Suppressor macrophage (primary cell): ENCODE measurements at regions not wholly inside any gene's neighbourhood (a gene's known extent, or its start where the extent isn't known, plus 50 kb on each side); places are given as distances from the start of the nearest gene placed in this dataset.

Experiments used
- DNase-seq, 4 experiments: peaks; one replicate each; pipeline ENCODE4 v3.0.0-alpha.2; 2020 to 2022

GRCh38 chr16:7090628-7091115, 242.0 kb upstream of the RBFOX1 start:
- no peak for DNase-seq

GRCh38 chr16:7089751-7090150, 242.9 kb upstream of the RBFOX1 start:
- no peak for DNase-seq

GRCh38 chr16:7088711-7089110, 243.9 kb upstream of the RBFOX1 start:
- DNase-seq = no peak

DNA sequence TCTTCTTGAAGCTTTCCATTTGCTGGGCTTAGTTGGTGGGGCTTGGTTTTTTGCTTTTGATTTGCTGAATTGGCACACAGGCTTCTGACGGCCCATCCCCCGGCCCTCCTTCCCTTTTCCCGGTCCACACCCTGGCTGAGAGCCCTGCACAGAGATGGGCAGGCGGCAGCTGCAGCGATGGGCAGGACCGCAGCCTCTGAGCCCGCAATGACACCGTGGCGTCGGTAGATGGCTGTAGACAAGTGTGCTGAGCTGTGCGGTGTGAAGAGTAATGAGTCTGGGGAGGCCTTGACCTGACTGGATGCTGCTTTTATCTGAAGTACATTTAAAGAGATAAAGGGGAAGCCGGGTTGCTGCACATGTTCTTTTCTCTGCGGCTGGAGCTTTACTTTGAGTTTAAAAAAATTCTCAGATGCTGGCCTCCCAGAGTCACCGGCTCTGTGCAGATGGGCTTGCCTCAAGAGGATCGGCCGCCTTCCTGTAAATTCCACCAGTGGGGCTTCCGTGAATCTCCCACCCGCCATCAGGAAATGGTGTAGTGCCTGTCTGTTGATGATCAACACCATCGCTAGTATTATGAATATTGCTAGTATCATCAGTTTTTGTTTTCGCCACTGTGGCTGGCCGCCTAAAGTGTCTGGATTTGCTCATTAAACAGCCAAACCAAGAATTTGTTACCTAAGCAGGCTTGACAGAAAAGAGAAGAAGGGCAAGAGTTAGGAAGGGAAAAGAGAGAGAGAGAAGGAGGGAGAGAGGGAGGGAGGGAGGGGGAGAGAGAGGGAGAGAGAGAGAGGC, 245.6 kb upstream of the RBFOX1 start:
- DNase-seq = peak in 2 of 4 experiments; percentile 2 to 13

GRCh38 chr16:7085776-7086175, 246.9 kb upstream of the RBFOX1 start:
- no peak for DNase-seq

DNA sequence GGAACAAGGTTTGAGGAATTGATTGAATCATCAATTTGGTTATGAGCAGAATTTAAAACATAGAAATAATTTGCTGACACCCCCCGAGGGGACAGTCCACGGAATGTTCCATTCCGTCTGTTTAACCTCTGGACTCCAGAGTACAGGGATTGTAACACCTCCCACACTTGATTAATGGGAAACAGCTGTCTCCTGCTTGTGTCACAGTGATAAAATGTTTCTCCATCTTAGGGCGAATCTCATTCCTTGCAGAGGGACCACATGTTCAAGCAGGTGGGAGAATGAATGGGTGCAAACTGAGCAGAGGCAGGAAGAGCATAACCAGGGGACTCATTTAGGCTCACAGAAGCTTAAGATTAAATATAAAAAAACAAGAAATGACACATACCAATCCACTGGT, 249.5 kb upstream of the RBFOX1 start:
- no peak for DNase-seq

DNA sequence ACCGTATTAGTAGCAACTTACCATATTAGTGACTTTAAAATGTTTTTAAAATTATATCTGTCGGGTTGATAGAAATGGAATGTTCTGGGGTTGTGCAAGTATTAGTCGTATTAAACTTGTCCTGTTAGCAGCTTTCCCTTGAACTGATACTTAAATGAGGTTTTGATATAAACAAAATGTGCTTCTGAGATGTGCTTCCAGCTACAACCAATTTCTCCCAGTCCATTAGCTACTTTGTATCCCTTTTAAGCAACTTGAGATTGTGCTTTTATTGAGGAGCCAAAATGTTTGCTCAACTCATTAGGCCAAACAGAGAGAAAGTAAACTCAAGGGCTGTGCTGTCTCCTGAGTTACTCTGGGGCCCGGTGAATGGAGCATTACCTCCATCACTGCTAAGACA, 255.0 kb upstream of the RBFOX1 start:
- no peak for DNase-seq

GRCh38 chr16:7074715-7075114, 257.9 kb upstream of the RBFOX1 start:
- no peak for DNase-seq

DNA sequence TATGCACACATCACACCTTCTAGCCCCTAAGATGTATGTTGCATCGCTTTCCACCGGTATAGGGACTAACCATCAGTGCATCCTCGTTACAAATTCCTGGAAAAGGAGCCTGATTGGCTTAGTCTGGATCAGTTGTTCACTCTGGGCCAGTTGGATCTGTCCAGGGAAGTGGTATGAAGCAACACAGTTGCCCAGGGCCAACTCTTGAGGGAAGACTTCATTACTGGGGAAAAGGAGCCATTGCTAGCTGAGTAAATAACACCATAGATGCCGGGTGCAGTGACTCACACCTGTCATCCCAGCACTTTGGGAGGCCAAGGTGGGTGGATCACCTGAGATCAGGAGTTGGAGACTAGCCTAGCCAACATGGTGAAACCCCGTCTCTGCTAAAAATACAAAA, 275.2 kb upstream of the RBFOX1 start:
- no peak for DNase-seq

DNA sequence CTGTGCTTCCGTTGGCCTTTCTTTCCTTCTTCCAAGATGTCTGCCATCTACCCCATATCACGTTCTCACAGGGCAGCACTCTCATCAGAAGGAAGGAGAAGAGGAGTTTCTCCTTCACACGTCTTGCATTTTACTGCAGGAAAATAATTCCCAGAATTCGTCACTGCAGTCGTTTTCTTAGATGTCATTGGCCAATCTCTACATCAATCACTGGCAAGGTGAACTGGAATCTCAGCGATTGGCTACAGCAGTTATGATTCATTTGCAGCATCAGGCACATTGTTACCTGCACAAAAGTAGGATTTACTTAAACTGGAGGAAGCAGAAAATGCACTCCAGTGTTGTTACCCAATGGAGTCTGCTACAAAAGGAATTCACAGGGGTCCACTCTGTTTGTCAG, 277.2 kb upstream of the RBFOX1 start:
- DNase-seq = no peak

- no peak for DNase-seq
These were observed 280.9 kb upstream of the RBFOX1 start for GRCh38 chr16:7051591-7052349.

DNA sequence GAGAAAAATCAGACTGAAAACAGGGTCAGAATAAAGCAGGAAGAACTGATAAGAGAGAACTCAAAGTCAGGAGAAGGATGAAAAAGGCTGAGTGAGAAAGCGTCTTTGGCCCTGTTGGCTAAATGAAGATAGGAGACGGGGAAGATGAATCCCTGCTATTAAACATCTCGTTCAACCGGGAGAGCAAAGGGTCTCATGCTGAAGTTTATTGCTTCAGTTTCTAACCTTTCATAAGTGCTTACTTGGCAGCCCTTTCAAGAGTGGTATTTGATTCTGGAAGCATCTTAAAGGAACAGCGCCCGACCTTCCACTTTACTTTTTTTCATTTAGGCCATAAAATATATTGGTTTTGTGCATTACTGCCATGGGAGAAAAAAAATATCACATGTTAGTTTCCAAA, 288.3 kb upstream of the RBFOX1 start:
- no peak for DNase-seq

DNA sequence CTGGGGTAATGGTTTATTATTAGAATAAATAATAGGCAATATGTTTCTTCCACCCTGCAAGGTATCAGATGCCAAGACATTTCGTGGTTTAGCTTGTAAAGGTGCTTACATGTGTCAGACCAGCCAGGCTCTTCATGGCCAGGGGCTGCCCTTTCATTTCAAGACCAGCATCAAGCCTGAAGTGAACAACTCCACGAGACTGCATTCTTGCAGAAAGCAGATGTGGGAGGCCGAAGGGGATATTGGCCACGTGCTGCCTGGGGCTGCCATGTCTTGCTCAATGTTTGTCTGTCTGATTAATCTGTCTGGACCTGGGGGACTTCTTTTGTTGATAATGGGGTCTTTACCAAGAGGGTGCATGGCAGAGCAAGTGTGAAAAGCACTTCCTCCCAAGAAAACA, 294.2 kb upstream of the RBFOX1 start:
- no peak for DNase-seq

- DNase-seq = no peak
These were observed 295.1 kb upstream of the RBFOX1 start for GRCh38 chr16:7037495-7037894.

- no peak for DNase-seq
These were observed 301.6 kb upstream of the RBFOX1 start for GRCh38 chr16:7031031-7031430.

DNA sequence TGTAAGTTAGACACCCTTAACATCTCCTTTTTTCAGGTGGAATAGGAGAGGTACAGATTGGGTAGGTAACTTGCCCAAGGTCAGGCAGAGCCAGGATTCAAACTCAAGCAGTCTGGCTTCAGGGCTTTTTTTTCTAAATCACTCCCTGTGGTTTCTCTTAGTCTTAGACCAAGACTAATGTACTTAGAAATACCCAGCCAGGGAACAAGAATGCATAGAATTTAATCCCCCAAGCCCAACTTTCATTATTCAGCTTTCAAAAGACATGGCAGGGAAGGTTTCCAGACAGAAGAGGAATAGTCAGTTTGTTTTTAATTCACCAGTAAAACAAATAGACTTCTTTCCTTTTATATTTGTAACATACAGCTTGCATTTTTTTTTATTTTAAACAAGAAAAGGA, 305.2 kb upstream of the RBFOX1 start:
- no peak for DNase-seq

DNA sequence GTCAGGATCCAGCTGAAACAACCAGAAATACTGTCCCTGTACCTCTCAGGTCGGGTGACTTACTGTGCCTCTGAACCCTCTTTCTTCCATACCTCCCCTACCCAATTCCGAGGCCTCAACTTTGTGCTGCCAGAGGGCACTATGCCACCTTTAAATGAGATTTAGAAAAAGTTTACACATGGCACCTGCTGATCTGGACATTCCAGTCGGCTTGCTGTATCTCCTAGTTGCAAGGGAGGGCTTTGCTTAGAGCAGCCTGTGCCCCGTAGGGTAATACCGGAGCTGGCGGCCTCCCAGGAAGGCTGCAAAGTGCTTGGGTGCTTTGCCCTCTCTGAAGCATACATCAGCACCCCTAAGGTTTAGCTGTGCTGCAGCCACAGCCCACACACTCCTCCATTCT, 306.0 kb upstream of the RBFOX1 start:
- no peak for DNase-seq

DNA sequence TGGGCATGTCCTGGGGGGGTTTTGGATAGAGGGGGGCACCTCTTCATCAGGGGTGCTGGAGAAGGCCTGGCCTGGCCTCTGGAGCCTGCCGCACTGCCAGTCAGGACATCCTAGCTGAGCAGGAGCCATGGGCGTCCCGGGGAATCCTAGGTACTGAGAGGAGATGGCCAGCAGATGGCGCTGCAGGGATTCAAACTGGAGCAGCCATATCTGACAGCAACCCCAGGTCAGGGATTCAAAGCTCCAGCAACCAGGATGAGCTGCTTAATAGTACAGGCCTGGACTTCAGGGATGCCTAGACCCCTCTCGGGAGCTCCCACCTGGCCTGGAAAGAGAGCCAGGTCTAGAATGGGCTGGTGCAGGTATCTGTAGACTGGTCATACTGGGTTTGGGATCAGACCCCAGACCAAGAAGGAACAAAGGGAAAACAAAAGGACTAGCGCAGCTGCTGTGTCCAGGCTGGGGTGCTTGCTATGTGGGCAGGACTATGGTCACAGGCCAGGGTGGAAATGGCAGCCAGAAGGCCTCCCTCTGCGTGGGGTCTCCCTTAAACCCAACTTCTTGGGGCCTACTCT, 306.9 kb upstream of the RBFOX1 start:
- DNase-seq = peak; percentile 68 to 84 (median 78)

GRCh38 chr16:7021653-7022275, 310.9 kb upstream of the RBFOX1 start:
- DNase-seq = no peak

GRCh38 chr16:7017006-7017662, 315.5 kb upstream of the RBFOX1 start:
- no peak for DNase-seq

- no peak for DNase-seq
These were observed 317.9 kb upstream of the RBFOX1 start for GRCh38 chr16:7014756-7015155.

GRCh38 chr16:7013990-7014389, 318.7 kb upstream of the RBFOX1 start:
- peak in 3 of 4 experiments; percentile 6 to 49 (median 7) for DNase-seq

- DNase-seq = no peak
These were observed 328.4 kb upstream of the RBFOX1 start for GRCh38 chr16:7004266-7004665.
